Endothelial cell of umbilical vein (primary cell): ENCODE measurements at regions not wholly inside any gene's neighbourhood (a gene's known extent, or its start where the extent isn't known, plus 50 kb on each side); places are given as distances from the start of the nearest gene placed in this dataset.

Experiments used
- BruUV-seq: library from RNA; stranded (reverse); fragments of 400-500 nt; replicated peaks from 2 replicates; lab custom pipeline; 2021; lab: Mats Ljungman, UMichigan
- CTCF ChIA-PET: fragments of 300-600, 350-600 bp; sonication (Branson Sonifier 250); formaldehyde crosslinking; loops from one replicate; lab custom pipeline; 2021; ENCODE audit warnings: antibody characterized with exemption, inconsistent platforms; lab: Charles Lee
- POLR2A ChIA-PET: fragments of 300-600, 350-600 bp; sonication (Branson Sonifier 250); formaldehyde crosslinking; loops from one replicate; lab custom pipeline; 2021; ENCODE audit warnings: antibody characterized with exemption, inconsistent platforms; lab: Charles Lee
- DNase-seq: peaks from one replicate; pipeline ENCODE4 v3.0.0-alpha.2; 2011; ENCODE audit warnings: low read depth, low spot score
- FAIRE-seq: peaks from 2 replicates; lab custom pipeline; 2011; peaks lifted over from hg19 to GRCh38; lab: Jason Lieb, UNC
- H2AFZ ChIP-seq: 2 replicates; pipeline ENCODE4 v1.6.0; 2012; ENCODE audit warnings: low read depth, low read length, control low read depth, inconsistent platforms
- H3K27ac ChIP-seq: 2 replicates; pipeline ENCODE4 v1.5.1; 2011; ENCODE audit warnings: low read depth, mild to moderate bottlenecking, control low read depth, low read length, moderate library complexity; ENCODE audit not compliant: insufficient read depth
- H3K27me3 ChIP-seq, 2 experiments: 2 replicates each; pipeline versions ENCODE4 v1.6.0 to v1.6.1; 2011; ENCODE audit warnings: low read length in 2 of 2, mixed read lengths in 1 of 2; ENCODE audit not compliant: control insufficient read depth in 2 of 2, insufficient read depth in 2 of 2
- H3K36me3 ChIP-seq, 2 experiments: 2 replicates in 1 of 2; 3 replicates in 1 of 2; pipeline ENCODE4 v1.5.1; 2011; ENCODE audit warnings: low read length in 2 of 2, mild to moderate bottlenecking in 1 of 2, moderate library complexity in 1 of 2; ENCODE audit not compliant: control insufficient read depth in 2 of 2, insufficient read depth in 2 of 2; ENCODE audit errors: extremely low read depth in 1 of 2
- H3K4me1 ChIP-seq: 3 replicates; pipeline ENCODE4 v1.5.1; 2011; ENCODE audit warnings: mild to moderate bottlenecking, low read length; ENCODE audit not compliant: control insufficient read depth, insufficient read depth; ENCODE audit errors: extremely low read depth
- H3K4me2 ChIP-seq: 2 replicates; pipeline ENCODE4 v1.6.1; 2011; ENCODE audit warnings: low read length, control low read depth, mixed read lengths; ENCODE audit not compliant: insufficient read depth
- H3K4me3 ChIP-seq, 3 experiments: fragments of 200-600 bp in 1 of 3; sonication (generic), shearing (Covaris generic) in 1 of 3; replicated peaks in 1 of 3; 2 replicates each; pipeline ENCODE4 v1.5.1; 2011 to 2016; ENCODE audit warnings: control low read depth in 3 of 3, low read length in 3 of 3, mild to moderate bottlenecking in 2 of 3, inconsistent platforms in 1 of 3, low read depth in 1 of 3, moderate library complexity in 1 of 3; ENCODE audit not compliant: insufficient read depth in 1 of 3
- H3K79me2 ChIP-seq: 2 replicates; pipeline ENCODE4 v1.6.0; 2012; ENCODE audit warnings: low read length, inconsistent platforms; ENCODE audit not compliant: control insufficient read depth, insufficient read depth
- H3K9ac ChIP-seq: replicated peaks from 2 replicates; pipeline ENCODE3; 2011; ENCODE audit warnings: low read length, control low read depth; ENCODE audit not compliant: insufficient read depth; ENCODE audit errors: extremely low read depth
- H3K9me1 ChIP-seq: replicated peaks from 3 replicates; pipeline ENCODE4 v1.6.0; 2011; ENCODE audit warnings: mild to moderate bottlenecking, low read length; ENCODE audit not compliant: control insufficient read depth, insufficient read depth; ENCODE audit errors: extremely low read depth
- H3K9me3 ChIP-seq: replicated peaks from 2 replicates; pipeline ENCODE4 v1.5.1; 2012; ENCODE audit warnings: low read length, inconsistent platforms; ENCODE audit not compliant: control insufficient read depth, insufficient read depth
- H4K20me1 ChIP-seq: replicated peaks from 2 replicates; pipeline ENCODE3; 2011; ENCODE audit warnings: mild to moderate bottlenecking, low read length; ENCODE audit not compliant: control insufficient read depth, insufficient read depth; ENCODE audit errors: extremely low read depth
- CTCF ChIP-seq, 2 donors: IDR thresholded peaks; 1 replicate in 1 of 2; 2 replicates in 1 of 2; pipeline ENCODE4 v1.5.1; 2011; ENCODE audit warnings: low read length in 2 of 2, mild to moderate bottlenecking in 2 of 2, moderate library complexity in 2 of 2, control low read depth in 1 of 2, inconsistent platforms in 1 of 2, low read depth in 1 of 2; ENCODE audit not compliant: insufficient read depth in 1 of 2; ENCODE audit errors: extremely low read depth in 1 of 2
- EZH2 ChIP-seq: IDR thresholded peaks from 2 replicates; pipeline ENCODE4 v1.6.1; 2012; ENCODE audit warnings: borderline replicate concordance, low read depth, mild to moderate bottlenecking, moderate library complexity, low read length, inconsistent platforms; ENCODE audit not compliant: severe bottlenecking
- FOS ChIP-seq: IDR thresholded peaks from 2 replicates; pipeline ENCODE4 v1.6.1; 2011; ENCODE audit warnings: mild to moderate bottlenecking, low read length, moderate library complexity, borderline replicate concordance; ENCODE audit not compliant: insufficient read depth
- JUN ChIP-seq: IDR thresholded peaks from 2 replicates; pipeline ENCODE4 v1.6.1; 2011; ENCODE audit warnings: borderline replicate concordance, low read depth; ENCODE audit not compliant: insufficient read length, insufficient read depth
- MYC ChIP-seq: IDR thresholded peaks from one replicate; pipeline ENCODE4 v1.6.1; 2011; ENCODE audit warnings: mild to moderate bottlenecking, low read depth, low read length
- POLR2AphosphoS5 ChIP-seq: IDR thresholded peaks from 2 replicates; pipeline ENCODE4 v1.6.1; 2012; ENCODE audit warnings: low read depth, mild to moderate bottlenecking, control low read depth, low read length, moderate library complexity; ENCODE audit not compliant: insufficient read depth
- dilution Hi-C: fragments of 300-500 bp; cut with MboI; formaldehyde crosslinking; loops from one replicate; pipeline ENCODE4 v1.15.0; 2019; ENCODE audit warnings: low sequenced_read_pairs; ENCODE audit not compliant: extremely low pct_ligation_motif_present
- intact Hi-C: fragments of 100-400 bp; cut with micrococcal nuclease; formaldehyde crosslinking; loops from one replicate; pipeline ENCODE4 v1.10.0; 2022

GRCh38 chr11:109752212-109752825 lies 330.3 kb downstream of the C11orf87 start:
- no TSS peak for BruUV-seq
- no peaks in the 10 kb centered on the region for H4K20me1 ChIP-seq
- dilution Hi-C loops (no loop called here), intact Hi-C loops (no loop called here)
- ChIA-PET POLR2A (no interaction called here), CTCF (no interaction called here)
- H3K9me1 ChIP-seq: no peaks in the 10 kb centered on the region
- H3K4me1 ChIP-seq: no peaks in the 10 kb centered on the region
- H3K79me2 ChIP-seq: no peaks in the 10 kb centered on the region
- no peak for TF ChIP-seq MYC
- TF ChIP-seq EZH2: no peak
- no peak for TF ChIP-seq CTCF (IDR thresholded peaks at IDR 0.05; ENCODE audit: extremely low read depth in 1 of 2, insufficient read depth in 1 of 2, low read depth in 1 of 2, low read length in 2 of 2)
- no peak for TF ChIP-seq JUN
- no peak for TF ChIP-seq FOS
- H3K9ac ChIP-seq: no peak overlapping the region
- H3K4me2 ChIP-seq: no peak overlapping the region
- H3K36me3 ChIP-seq: no peaks in the 10 kb centered on the region
- H3K9me3 ChIP-seq: no peaks in the 10 kb centered on the region
- no peak overlapping the region for H3K4me3 ChIP-seq
- no peak overlapping the region for H3K27ac ChIP-seq
- no peak for FAIRE-seq
- no peak for DNase-seq
- H3K27me3 ChIP-seq: no peaks in the 10 kb centered on the region
- no peak overlapping the region for H2AFZ ChIP-seq

- ChIA-PET POLR2A (no interaction called here), CTCF (no interaction called here)
- Histone ChIP-seq H3K27ac (no peak overlapping the region), H3K4me1 (no peaks in the 10 kb centered on the region), H3K79me2 (no peaks in the 10 kb centered on the region), H3K36me3 (no peaks in the 10 kb centered on the region), H3K9ac (no peak overlapping the region), H2AFZ (no peak overlapping the region), H3K9me3 (no peaks in the 10 kb centered on the region), H4K20me1 (no peaks in the 10 kb centered on the region), H3K9me1 (no peaks in the 10 kb centered on the region), H3K27me3 (no peaks in the 10 kb centered on the region), H3K4me2 (no peak overlapping the region), H3K4me3 (no peak overlapping the region)
- dilution Hi-C loops: no loop called here
- no TSS peak for BruUV-seq
- no peak for DNase-seq
- no peak for TF ChIP-seq POLR2AphosphoS5
- intact Hi-C loops: no loop called here
- FAIRE-seq: no peak
These were observed 334.5 kb downstream of the C11orf87 start for GRCh38 chr11:109756521-109756920.
